ENCODE measurements at regions not wholly inside any gene's neighbourhood (a gene's known extent, or its start where the extent isn't known, plus 50 kb on each side); places are given as distances from the start of the nearest gene placed in this dataset.

- no peaks in the 10 kb centered on the region for H3K27me3 ChIP-seq (replicated peaks; ENCODE audit: insufficient read depth, low read length)
- H2AFZ ChIP-seq (ENCODE audit: low read length) = no peak overlapping the region
These were observed 116.1 kb upstream of the CMC1 start for GRCh38 chr3:28125342-28125741.

GRCh38 chr3:28130836-28131235 lies 110.6 kb upstream of the CMC1 start:
- no peak for TF ChIP-seq EZH2phosphoT487 (IDR thresholded peaks at IDR 0.05; ENCODE audit: low read length)
- TF ChIP-seq EZH2 (optimal IDR thresholded peaks at IDR 0.05; ENCODE audit: low read depth, low read length) = no peak
- TF ChIP-seq CTCF (IDR thresholded peaks at IDR 0.05; ENCODE audit: low read length) = no peak
- DNase-seq = no peak
- H2AFZ ChIP-seq (ENCODE audit: low read length) = no peak overlapping the region

More at GRCh38 chr3:28125342-28125741, 116.1 kb upstream of the CMC1 start:
- Histone ChIP-seq H3K27ac (ENCODE audit: low read length) (no peak overlapping the region), H4K20me1 (ENCODE audit: insufficient read depth, low read length) (no peaks in the 10 kb centered on the region), H3K9me2 (replicated peaks; ENCODE audit: insufficient read depth, low read length) (no peaks in the 10 kb centered on the region), H3F3A (ENCODE audit: insufficient read depth, low read length) (no peaks in the 10 kb centered on the region), H3K4me1 (ENCODE audit: low read length) (no peaks in the 10 kb centered on the region), H3K79me2 (ENCODE audit: low read length) (no peaks in the 10 kb centered on the region), H3K9me3 (replicated peaks; ENCODE audit: insufficient read depth, low read length) (no peaks in the 10 kb centered on the region), H3K4me3 (ENCODE audit: low read length) (no peak overlapping the region), H3K4me2 (ENCODE audit: low read depth, low read length) (no peak overlapping the region), H3K9ac (ENCODE audit: low read length) (no peak overlapping the region), H3K36me3 (replicated peaks; ENCODE audit: insufficient read depth, low read length) (no peaks in the 10 kb centered on the region)
- TF ChIP-seq EZH2 (optimal IDR thresholded peaks at IDR 0.05; ENCODE audit: low read depth, low read length) (no peak), EZH2phosphoT487 (IDR thresholded peaks at IDR 0.05; ENCODE audit: low read length) (no peak), CTCF (IDR thresholded peaks at IDR 0.05; ENCODE audit: low read length) (no peak)
- DNase-seq = no peak

GRCh38 chr3:28132941-28133340 lies 108.5 kb upstream of the CMC1 start:
- no peaks in the 10 kb centered on the region for H4K20me1 ChIP-seq (ENCODE audit: insufficient read depth, low read length)
- H3K9ac ChIP-seq (ENCODE audit: low read length) = no peak overlapping the region
- H3K4me3 ChIP-seq (ENCODE audit: low read length) = no peak overlapping the region
- no peak for DNase-seq
- no peak overlapping the region for H2AFZ ChIP-seq (ENCODE audit: low read length)
- no peaks in the 10 kb centered on the region for H3K9me2 ChIP-seq (replicated peaks; ENCODE audit: insufficient read depth, low read length)
- no peaks in the 10 kb centered on the region for H3K9me3 ChIP-seq (replicated peaks; ENCODE audit: insufficient read depth, low read length)
- no peaks in the 10 kb centered on the region for H3K36me3 ChIP-seq (replicated peaks; ENCODE audit: insufficient read depth, low read length)
- H3F3A ChIP-seq (ENCODE audit: insufficient read depth, low read length) = no peaks in the 10 kb centered on the region
- no peaks in the 10 kb centered on the region for H3K79me2 ChIP-seq (ENCODE audit: low read length)
- TF ChIP-seq CTCF (IDR thresholded peaks at IDR 0.05; ENCODE audit: low read length) (no peak), EZH2phosphoT487 (IDR thresholded peaks at IDR 0.05; ENCODE audit: low read length) (no peak)
- no peak overlapping the region for H3K4me2 ChIP-seq (ENCODE audit: low read depth, low read length)
- H3K27me3 ChIP-seq (replicated peaks; ENCODE audit: insufficient read depth, low read length) = no peaks in the 10 kb centered on the region
- H3K27ac ChIP-seq (ENCODE audit: low read length) = no peak overlapping the region
- no peaks in the 10 kb centered on the region for H3K4me1 ChIP-seq (ENCODE audit: low read length)

More at GRCh38 chr3:28130836-28131235, 110.6 kb upstream of the CMC1 start:
- no peaks in the 10 kb centered on the region for H4K20me1 ChIP-seq (ENCODE audit: insufficient read depth, low read length)
- no peaks in the 10 kb centered on the region for H3K9me2 ChIP-seq (replicated peaks; ENCODE audit: insufficient read depth, low read length)
- no peaks in the 10 kb centered on the region for H3K79me2 ChIP-seq (ENCODE audit: low read length)
- no peaks in the 10 kb centered on the region for H3F3A ChIP-seq (ENCODE audit: insufficient read depth, low read length)
- H3K27me3 ChIP-seq (replicated peaks; ENCODE audit: insufficient read depth, low read length) = no peaks in the 10 kb centered on the region
- no peak overlapping the region for H3K4me2 ChIP-seq (ENCODE audit: low read depth, low read length)
- H3K4me1 ChIP-seq (ENCODE audit: low read length) = no peaks in the 10 kb centered on the region
- H3K9me3 ChIP-seq (replicated peaks; ENCODE audit: insufficient read depth, low read length) = no peaks in the 10 kb centered on the region
- no peak overlapping the region for H3K9ac ChIP-seq (ENCODE audit: low read length)
- H3K36me3 ChIP-seq (replicated peaks; ENCODE audit: insufficient read depth, low read length) = no peaks in the 10 kb centered on the region
- H3K27ac ChIP-seq (ENCODE audit: low read length) = no peak overlapping the region
- H3K4me3 ChIP-seq (ENCODE audit: low read length) = no peak overlapping the region
